ENCODE measurements at regions not wholly inside any gene's neighbourhood (a gene's known extent, or its start where the extent isn't known, plus 50 kb on each side); places are given as distances from the start of the nearest gene placed in this dataset.

GRCh38 chr1:117753652-117754051 lies 147.8 kb downstream of the TENT5C start:
- peak overlapping the region; percentile 61 for H3K4me2 ChIP-seq (ENCODE audit: low read length)
- TF ChIP-seq, protein P1, sequence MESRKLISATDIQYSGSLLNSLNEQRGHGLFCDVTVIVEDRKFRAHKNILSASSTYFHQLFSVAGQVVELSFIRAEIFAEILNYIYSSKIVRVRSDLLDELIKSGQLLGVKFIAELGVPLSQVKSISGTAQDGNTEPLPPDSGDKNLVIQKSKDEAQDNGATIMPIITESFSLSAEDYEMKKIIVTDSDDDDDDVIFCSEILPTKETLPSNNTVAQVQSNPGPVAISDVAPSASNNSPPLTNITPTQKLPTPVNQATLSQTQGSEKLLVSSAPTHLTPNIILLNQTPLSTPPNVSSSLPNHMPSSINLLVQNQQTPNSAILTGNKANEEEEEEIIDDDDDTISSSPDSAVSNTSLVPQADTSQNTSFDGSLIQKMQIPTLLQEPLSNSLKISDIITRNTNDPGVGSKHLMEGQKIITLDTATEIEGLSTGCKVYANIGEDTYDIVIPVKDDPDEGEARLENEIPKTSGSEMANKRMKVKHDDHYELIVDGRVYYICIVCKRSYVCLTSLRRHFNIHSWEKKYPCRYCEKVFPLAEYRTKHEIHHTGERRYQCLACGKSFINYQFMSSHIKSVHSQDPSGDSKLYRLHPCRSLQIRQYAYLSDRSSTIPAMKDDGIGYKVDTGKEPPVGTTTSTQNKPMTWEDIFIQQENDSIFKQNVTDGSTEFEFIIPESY (IDR thresholded peaks at IDR 0.05; ENCODE audit: extremely low read depth, insufficient replicate concordance, low read length), result no peak
- TF ChIP-seq POLR2AphosphoS5 (IDR thresholded peaks at IDR 0.05; ENCODE audit: low read depth, low read length) (no peak), REST (IDR thresholded peaks at IDR 0.05; ENCODE audit: low read depth) (no peak), ZFX (IDR thresholded peaks at IDR 0.05) (no peak), TCF7L2 (IDR thresholded peaks at IDR 0.05; ENCODE audit: borderline replicate concordance, extremely low read depth, insufficient read depth, insufficient read length) (no peak), EGR1 (IDR thresholded peaks at IDR 0.05; ENCODE audit: low read depth) (no peak), POLR2A (IDR thresholded peaks at IDR 0.05; ENCODE audit: borderline replicate concordance, extremely low read depth, insufficient read depth, insufficient read length) (no peak), SRF (IDR thresholded peaks at IDR 0.05; ENCODE audit: low read depth) (no peak), EZH2 (IDR thresholded peaks at IDR 0.05) (no peak), JUND (IDR thresholded peaks at IDR 0.05) (no peak), FOSL1 (IDR thresholded peaks at IDR 0.05; ENCODE audit: low read depth) (no peak), CEBPB (IDR thresholded peaks at IDR 0.05; ENCODE audit: low read depth) (no peak), CBX3 (IDR thresholded peaks at IDR 0.05; ENCODE audit: low read depth) (no peak), RAD21 (IDR thresholded peaks at IDR 0.05; ENCODE audit: low read depth) (no peak)
- TF ChIP-seq, protein P2, sequence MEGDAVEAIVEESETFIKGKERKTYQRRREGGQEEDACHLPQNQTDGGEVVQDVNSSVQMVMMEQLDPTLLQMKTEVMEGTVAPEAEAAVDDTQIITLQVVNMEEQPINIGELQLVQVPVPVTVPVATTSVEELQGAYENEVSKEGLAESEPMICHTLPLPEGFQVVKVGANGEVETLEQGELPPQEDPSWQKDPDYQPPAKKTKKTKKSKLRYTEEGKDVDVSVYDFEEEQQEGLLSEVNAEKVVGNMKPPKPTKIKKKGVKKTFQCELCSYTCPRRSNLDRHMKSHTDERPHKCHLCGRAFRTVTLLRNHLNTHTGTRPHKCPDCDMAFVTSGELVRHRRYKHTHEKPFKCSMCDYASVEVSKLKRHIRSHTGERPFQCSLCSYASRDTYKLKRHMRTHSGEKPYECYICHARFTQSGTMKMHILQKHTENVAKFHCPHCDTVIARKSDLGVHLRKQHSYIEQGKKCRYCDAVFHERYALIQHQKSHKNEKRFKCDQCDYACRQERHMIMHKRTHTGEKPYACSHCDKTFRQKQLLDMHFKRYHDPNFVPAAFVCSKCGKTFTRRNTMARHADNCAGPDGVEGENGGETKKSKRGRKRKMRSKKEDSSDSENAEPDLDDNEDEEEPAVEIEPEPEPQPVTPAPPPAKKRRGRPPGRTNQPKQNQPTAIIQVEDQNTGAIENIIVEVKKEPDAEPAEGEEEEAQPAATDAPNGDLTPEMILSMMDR (IDR thresholded peaks at IDR 0.05 in 2 of 3, conservative IDR thresholded peaks at IDR 0.05 in 1 of 3; ENCODE audit: borderline replicate concordance in 1 of 3, insufficient read depth in 1 of 3, low read depth in 2 of 3, low read length in 2 of 3), result no peak
- TF ChIP-seq, protein P3, sequence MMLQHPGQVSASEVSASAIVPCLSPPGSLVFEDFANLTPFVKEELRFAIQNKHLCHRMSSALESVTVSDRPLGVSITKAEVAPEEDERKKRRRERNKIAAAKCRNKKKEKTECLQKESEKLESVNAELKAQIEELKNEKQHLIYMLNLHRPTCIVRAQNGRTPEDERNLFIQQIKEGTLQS (IDR thresholded peaks at IDR 0.05), result no peak
- no peak overlapping the region for H3K9ac ChIP-seq (ENCODE audit: low read length)
- peaks cover 0 to 11% of the 10 kb centered on the region in 2 experiments; a peak in 1 of 4 replicates for H3K4me1 ChIP-seq (ENCODE audit: control insufficient read depth in 1 of 2, insufficient read depth in 2 of 2, low read length in 2 of 2)
- no peaks in the 10 kb centered on the region for H3K9me2 ChIP-seq (ENCODE audit: insufficient read depth)
- CTCF ChIA-PET, result interaction anchor here (0.7 to 2.7 kb wide), 26 partner anchors 9 to 686 kb away, joined by 3 to 31 read pairs (median 4); no protein-coding TSS in a partner anchor
- H3K4me3 ChIP-seq (replicated peaks in 1 of 2; ENCODE audit: low read depth in 1 of 2, low read length in 2 of 2), result peak overlapping the region in 1 of 2 experiments; percentile 22; a peak in 1 of 4 replicates
- no peak overlapping the region for H3K27ac ChIP-seq (ENCODE audit: low read depth, low read length)
- RAD21 ChIA-PET (ENCODE audit: low non-redundant PET in 1 of 2, low total read pairs in 2 of 2, uncharacterized antibody in 2 of 2, unreplicated experiment in 2 of 2), result interaction anchor here in 1 of 2 experiments (0.8 to 0.9 kb wide), 2 partner anchors 218 to 241 kb away, joined by 3 read pairs; no protein-coding TSS in a partner anchor
- POLR2A ChIA-PET, result no interaction called here
- no peaks in the 10 kb centered on the region for H3K36me3 ChIP-seq (ENCODE audit: control insufficient read depth in 1 of 2, insufficient read depth in 2 of 2, low read length in 2 of 2)
- no peaks in the 10 kb centered on the region for H3K27me3 ChIP-seq (ENCODE audit: insufficient read depth, low read length)
- intact Hi-C loops (cut with micrococcal nuclease), result loop anchor here (1.0 to 10.0 kb wide), 5 partner anchors 41 to 685 kb away; partner anchors contain the start of gene TRIM45
- no peaks in the 10 kb centered on the region for H4K20me1 ChIP-seq (ENCODE audit: insufficient read depth)
- BruUV-seq (replicated peaks), result no TSS peak
- peak; percentile 19 for ATAC-seq
- H3K9me3 ChIP-seq (ENCODE audit: control insufficient read depth in 1 of 2, insufficient read depth in 1 of 2, low read depth in 1 of 2, low read length in 2 of 2), result no peaks in the 10 kb centered on the region
- no peak for DNase-seq (ENCODE audit: low read depth, low spot score)
- H2AFZ ChIP-seq (ENCODE audit: low read depth, low read length, poor library complexity, severe bottlenecking), result peak overlapping the region; percentile 71
- H3K79me2 ChIP-seq (ENCODE audit: insufficient read depth, low read length), result no peaks in the 10 kb centered on the region
